Coronary artery (tissue), 2 donors: ENCODE measurements at regions not wholly inside any gene's neighbourhood (a gene's known extent, or its start where the extent isn't known, plus 50 kb on each side); places are given as distances from the start of the nearest gene placed in this dataset.
A peak's percentile ranks its signal among the peaks of the same experiment; 100 is the strongest.

Experiments used
- DNase-seq: peaks from one replicate; pipeline ENCODE4 v3.0.0-alpha.2; 2017; ENCODE audit warnings: low spot score
- H3K27ac ChIP-seq, 2 donors: fragments of 200-600 bp; sonication (generic); one replicate each; pipeline ENCODE4 v1.5.1; 2016 to 2019
- H3K4me3 ChIP-seq: fragments of 200-600 bp; sonication (generic); 2 replicates; pipeline ENCODE4 v1.5.1; 2016; ENCODE audit warnings: mild to moderate bottlenecking, moderate library complexity
- TF ChIP-seq, protein P1 (sequence below): fragments of 200-600 bp; sonication (generic); IDR thresholded peaks from one replicate; pipeline ENCODE4 v1.5.1; 2019; ENCODE audit warnings: antibody characterized with exemption

DNA sequence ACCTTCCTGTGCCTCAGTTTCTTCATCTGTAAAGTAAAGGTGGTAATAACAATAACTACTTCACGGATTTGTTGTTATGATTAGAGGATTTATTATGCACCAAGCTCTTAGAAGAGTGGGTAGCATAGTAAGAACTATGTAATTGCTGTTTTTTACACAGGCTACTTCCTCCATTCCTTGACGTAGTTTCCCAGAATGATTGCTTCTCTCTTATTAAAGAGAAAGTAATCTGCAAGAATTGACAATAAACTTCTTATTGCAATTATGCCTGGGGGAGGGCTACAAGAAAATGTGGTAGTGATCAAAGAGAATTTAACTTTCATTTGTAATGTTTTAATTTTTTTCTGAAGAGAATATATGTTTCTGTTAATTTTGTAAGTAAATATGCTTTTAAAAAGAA, 238.7 kb downstream of the GASK1B start:
- DNase-seq, result no peak
- Histone ChIP-seq H3K4me3 (peak overlapping the region; percentile 31), H3K27ac (no peak overlapping the region)
- TF ChIP-seq, protein P1, sequence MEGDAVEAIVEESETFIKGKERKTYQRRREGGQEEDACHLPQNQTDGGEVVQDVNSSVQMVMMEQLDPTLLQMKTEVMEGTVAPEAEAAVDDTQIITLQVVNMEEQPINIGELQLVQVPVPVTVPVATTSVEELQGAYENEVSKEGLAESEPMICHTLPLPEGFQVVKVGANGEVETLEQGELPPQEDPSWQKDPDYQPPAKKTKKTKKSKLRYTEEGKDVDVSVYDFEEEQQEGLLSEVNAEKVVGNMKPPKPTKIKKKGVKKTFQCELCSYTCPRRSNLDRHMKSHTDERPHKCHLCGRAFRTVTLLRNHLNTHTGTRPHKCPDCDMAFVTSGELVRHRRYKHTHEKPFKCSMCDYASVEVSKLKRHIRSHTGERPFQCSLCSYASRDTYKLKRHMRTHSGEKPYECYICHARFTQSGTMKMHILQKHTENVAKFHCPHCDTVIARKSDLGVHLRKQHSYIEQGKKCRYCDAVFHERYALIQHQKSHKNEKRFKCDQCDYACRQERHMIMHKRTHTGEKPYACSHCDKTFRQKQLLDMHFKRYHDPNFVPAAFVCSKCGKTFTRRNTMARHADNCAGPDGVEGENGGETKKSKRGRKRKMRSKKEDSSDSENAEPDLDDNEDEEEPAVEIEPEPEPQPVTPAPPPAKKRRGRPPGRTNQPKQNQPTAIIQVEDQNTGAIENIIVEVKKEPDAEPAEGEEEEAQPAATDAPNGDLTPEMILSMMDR, result no peak

DNA sequence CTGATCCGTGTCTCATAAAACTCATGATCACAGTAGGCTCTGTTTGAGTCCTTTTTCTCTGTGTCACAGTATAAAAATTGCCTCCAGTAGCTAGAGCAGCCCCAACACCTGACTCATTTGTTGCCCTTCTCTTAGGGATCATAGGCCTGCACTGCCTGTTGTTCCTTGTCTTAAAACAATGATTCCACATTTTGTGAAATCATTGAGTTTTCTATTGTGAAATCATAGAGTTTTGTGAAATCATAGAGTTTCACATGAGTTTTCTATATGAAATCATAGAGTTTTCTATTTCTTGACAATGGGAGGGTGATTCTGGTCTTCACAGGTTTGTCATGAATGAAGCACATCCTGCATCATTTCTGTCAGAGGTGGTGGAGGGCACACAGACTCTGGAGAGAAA, 239.9 kb downstream of the GASK1B start:
- H3K27ac ChIP-seq, result no peak overlapping the region
- TF ChIP-seq, protein P1, result no peak
- no peak overlapping the region for H3K4me3 ChIP-seq
- DNase-seq, result no peak

DNA sequence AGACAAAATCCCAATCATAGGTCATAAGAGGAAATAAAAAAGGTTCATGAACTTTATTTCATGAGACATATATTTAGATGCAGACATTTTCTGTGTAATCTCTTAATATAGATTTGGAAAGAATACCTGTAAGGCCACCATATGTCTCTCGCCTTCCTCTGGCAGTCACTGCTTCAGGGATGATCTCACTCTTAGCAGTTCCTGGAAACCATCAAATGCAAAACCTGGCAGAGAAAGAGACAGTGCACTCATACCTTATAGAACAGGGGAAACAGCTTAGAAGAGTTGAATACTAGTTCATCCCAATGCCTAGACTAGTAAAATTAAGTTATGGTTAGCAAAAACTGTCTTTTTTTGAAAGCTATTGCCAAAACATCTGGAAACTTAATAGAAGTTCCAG, 243.3 kb downstream of the GASK1B start:
- TF ChIP-seq, protein P1, result no peak
- no peak overlapping the region for H3K27ac ChIP-seq
- no peak for DNase-seq
- no peak overlapping the region for H3K4me3 ChIP-seq

DNA sequence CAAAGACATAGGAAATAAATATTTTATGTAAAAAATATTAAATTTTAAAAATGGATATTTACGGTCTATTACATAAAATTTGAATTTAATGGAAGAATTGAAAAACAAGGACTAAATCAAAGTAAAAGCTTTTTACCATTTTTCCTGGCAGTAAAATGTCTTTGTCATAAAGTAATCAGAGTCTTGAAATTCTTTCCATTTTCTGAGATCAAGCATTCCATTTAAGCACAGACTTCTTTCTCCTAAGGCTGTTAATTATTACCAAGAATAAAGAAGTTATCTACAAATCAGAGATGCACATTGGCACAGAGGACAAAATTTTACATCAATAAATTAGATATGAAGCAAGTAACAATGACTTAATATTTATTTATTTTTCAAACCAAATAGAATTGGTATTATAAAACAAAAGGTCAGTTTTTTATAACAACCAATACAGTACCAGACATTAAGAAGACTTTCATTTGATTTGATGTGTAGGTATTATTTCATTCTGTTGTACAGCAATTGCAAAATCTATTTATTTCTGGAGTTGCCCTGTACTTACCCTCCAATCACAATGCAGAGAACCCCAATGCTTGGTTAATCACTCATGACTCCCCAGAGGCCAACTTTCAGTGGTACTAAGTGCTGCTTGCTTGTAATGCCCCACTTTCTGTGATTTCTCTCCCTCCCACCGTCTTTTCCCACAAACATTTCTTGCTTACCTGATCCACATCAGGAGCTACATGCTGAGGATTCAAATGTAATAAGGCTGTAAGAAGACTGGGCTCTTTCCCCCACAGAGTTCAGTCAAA, 254.6 kb downstream of the GASK1B start:
- no peak overlapping the region for H3K27ac ChIP-seq
- DNase-seq, result no peak
- TF ChIP-seq, protein P1, result no peak
- H3K4me3 ChIP-seq, result no peak overlapping the region

DNA sequence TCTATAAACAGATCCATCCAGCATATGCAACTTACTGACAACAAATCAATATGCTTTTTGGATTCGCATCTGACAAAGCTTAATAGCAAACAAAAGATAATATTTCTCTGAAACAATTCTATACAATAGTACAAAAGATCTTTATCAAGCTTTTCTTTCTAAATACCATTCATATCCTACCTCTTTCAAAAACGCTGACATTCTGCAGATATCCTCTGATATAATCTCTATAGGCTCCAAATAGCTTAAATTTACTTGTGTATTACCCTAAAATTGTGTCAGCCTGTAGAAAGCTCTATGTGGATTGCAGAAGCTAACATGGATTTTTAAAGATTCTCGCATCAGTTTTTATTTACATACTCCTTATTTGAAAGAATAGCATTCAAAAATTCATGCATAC, 260.6 kb downstream of the GASK1B start:
- no peak overlapping the region for H3K4me3 ChIP-seq
- H3K27ac ChIP-seq, result no peak overlapping the region
- TF ChIP-seq, protein P1, result no peak
- DNase-seq, result no peak

DNA sequence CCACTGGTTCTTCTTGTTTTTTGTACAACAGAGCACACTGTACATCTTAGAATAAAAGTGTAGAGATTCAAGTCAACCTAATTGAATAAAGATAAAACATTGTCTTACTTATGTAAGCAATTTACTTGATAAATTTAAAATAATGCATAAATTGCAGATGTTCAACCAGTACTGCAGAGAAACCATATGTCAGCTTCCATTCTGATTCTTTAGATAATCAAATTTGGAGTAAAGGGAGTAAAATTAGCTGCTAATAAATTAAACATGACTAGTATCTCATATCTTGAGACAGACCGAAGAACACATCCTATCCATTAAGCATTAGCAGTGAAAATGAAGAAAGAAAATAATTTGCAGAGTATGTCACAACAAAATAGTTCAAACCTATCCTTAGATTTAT, 261.2 kb downstream of the GASK1B start:
- DNase-seq, result no peak
- H3K27ac ChIP-seq, result no peak overlapping the region
- TF ChIP-seq, protein P1, result no peak

DNA sequence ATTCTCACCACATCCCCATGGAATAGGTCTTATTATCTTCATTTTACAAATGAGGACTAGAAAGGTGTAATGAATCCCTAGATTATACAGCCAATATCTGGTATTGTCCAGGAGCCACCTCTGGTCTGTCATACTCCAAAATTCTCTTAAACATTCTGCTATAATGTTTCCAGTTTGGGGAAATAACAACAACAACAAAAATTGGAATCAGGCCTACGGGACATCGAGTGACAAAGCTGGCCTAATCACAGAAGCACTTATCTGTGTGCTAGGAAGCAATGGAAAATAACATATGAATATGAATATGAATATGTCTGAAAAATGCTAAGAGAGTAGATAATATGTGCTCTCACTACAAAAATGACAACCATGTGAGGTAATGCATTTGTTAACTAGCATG, 264.1 kb downstream of the GASK1B start:
- Histone ChIP-seq H3K4me3 (no peak overlapping the region), H3K27ac (no peak overlapping the region)
- TF ChIP-seq, protein P1, result no peak
- DNase-seq, result no peak

More for the DNA sequence above, 261.2 kb downstream of the GASK1B start:
- no peak overlapping the region for H3K4me3 ChIP-seq
